ENCODE measurements at regions not wholly inside any gene's neighbourhood (a gene's known extent, or its start where the extent isn't known, plus 50 kb on each side); places are given as distances from the start of the nearest gene placed in this dataset.

GRCh38 chr7:45447296-45447695 lies 126.9 kb upstream of the ADCY1 start:
- no peaks in the 10 kb centered on the region for H3K36me3 ChIP-seq (ENCODE audit: control insufficient read depth in 4 of 4, insufficient read depth in 3 of 4, low read depth in 1 of 4, low read length in 3 of 4)
- H3K27ac ChIP-seq (ENCODE audit: low read depth in 1 of 2, low read length in 2 of 2), result no peak overlapping the region
- TF ChIP-seq HNF4A (conservative IDR thresholded peaks at IDR 0.05) (no peak), FOXA1 (IDR thresholded peaks at IDR 0.05) (no peak), ZBTB33 (IDR thresholded peaks at IDR 0.05) (no peak), NR2F2 (IDR thresholded peaks at IDR 0.05) (no peak), RXRA (IDR thresholded peaks at IDR 0.05) (no peak), GABPA (IDR thresholded peaks at IDR 0.05 in 1 of 2, conservative IDR thresholded peaks at IDR 0.05 in 1 of 2) (no peak), CTCF (IDR thresholded peaks at IDR 0.05; ENCODE audit: low read depth, low read length, missing input control) (no peak), TAF1 (conservative IDR thresholded peaks at IDR 0.05) (no peak), EGR1 (IDR thresholded peaks at IDR 0.05; ENCODE audit: low read depth in 2 of 2) (no peak), YY1 (IDR thresholded peaks at IDR 0.05) (no peak), HNF4G (IDR thresholded peaks at IDR 0.05) (no peak), RAD21 (IDR thresholded peaks at IDR 0.05) (no peak)
- TF ChIP-seq, protein P1, sequence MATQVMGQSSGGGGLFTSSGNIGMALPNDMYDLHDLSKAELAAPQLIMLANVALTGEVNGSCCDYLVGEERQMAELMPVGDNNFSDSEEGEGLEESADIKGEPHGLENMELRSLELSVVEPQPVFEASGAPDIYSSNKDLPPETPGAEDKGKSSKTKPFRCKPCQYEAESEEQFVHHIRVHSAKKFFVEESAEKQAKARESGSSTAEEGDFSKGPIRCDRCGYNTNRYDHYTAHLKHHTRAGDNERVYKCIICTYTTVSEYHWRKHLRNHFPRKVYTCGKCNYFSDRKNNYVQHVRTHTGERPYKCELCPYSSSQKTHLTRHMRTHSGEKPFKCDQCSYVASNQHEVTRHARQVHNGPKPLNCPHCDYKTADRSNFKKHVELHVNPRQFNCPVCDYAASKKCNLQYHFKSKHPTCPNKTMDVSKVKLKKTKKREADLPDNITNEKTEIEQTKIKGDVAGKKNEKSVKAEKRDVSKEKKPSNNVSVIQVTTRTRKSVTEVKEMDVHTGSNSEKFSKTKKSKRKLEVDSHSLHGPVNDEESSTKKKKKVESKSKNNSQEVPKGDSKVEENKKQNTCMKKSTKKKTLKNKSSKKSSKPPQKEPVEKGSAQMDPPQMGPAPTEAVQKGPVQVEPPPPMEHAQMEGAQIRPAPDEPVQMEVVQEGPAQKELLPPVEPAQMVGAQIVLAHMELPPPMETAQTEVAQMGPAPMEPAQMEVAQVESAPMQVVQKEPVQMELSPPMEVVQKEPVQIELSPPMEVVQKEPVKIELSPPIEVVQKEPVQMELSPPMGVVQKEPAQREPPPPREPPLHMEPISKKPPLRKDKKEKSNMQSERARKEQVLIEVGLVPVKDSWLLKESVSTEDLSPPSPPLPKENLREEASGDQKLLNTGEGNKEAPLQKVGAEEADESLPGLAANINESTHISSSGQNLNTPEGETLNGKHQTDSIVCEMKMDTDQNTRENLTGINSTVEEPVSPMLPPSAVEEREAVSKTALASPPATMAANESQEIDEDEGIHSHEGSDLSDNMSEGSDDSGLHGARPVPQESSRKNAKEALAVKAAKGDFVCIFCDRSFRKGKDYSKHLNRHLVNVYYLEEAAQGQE (IDR thresholded peaks at IDR 0.05), result no peak
- TF ChIP-seq, protein P2, sequence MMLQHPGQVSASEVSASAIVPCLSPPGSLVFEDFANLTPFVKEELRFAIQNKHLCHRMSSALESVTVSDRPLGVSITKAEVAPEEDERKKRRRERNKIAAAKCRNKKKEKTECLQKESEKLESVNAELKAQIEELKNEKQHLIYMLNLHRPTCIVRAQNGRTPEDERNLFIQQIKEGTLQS (IDR thresholded peaks at IDR 0.05), result no peak
- no peak overlapping the region for H3K4me3 ChIP-seq (ENCODE audit: low read depth in 1 of 3, low read length in 3 of 3)
- H3K27me3 ChIP-seq (ENCODE audit: control insufficient read depth in 4 of 4, insufficient read depth in 4 of 4, low read length in 3 of 4), result no peaks in the 10 kb centered on the region
- H3K9me3 ChIP-seq (ENCODE audit: control insufficient read depth in 4 of 4, low read length in 3 of 4), result peaks cover 0 to 2% (median under 1%) of the 10 kb centered on the region in 4 donors
- WGBS, result 86% methylated on average over 1 of the region's 1 CpG
- no peak for DNase-seq (ENCODE audit: low spot score)
- H3K4me1 ChIP-seq (ENCODE audit: control insufficient read depth in 4 of 4, insufficient read depth in 4 of 4, low read length in 3 of 4), result no peaks in the 10 kb centered on the region
- H3K9ac ChIP-seq (ENCODE audit: low read depth in 1 of 2, low read length in 2 of 2), result no peak overlapping the region

- no peak for DNase-seq (ENCODE audit: low spot score)
- Histone ChIP-seq H3K9me3 (ENCODE audit: control insufficient read depth in 4 of 4, low read length in 3 of 4) (peaks cover 0 to 2% (median under 1%) of the 10 kb centered on the region in 4 donors), H3K27me3 (ENCODE audit: control insufficient read depth in 4 of 4, insufficient read depth in 4 of 4, low read length in 3 of 4) (no peaks in the 10 kb centered on the region), H3K27ac (ENCODE audit: low read depth in 1 of 2, low read length in 2 of 2) (no peak overlapping the region), H3K36me3 (ENCODE audit: control insufficient read depth in 4 of 4, insufficient read depth in 3 of 4, low read depth in 1 of 4, low read length in 3 of 4) (no peaks in the 10 kb centered on the region), H3K4me3 (ENCODE audit: low read depth in 1 of 3, low read length in 3 of 3) (no peak overlapping the region), H3K9ac (ENCODE audit: low read depth in 1 of 2, low read length in 2 of 2) (no peak overlapping the region), H3K4me1 (ENCODE audit: control insufficient read depth in 4 of 4, insufficient read depth in 4 of 4, low read length in 3 of 4) (no peaks in the 10 kb centered on the region)
- 87% methylated on average over 2 of the region's 2 CpGs for WGBS
- TF ChIP-seq TAF1 (conservative IDR thresholded peaks at IDR 0.05), result no peak
- no peak for TF ChIP-seq CTCF (IDR thresholded peaks at IDR 0.05; ENCODE audit: low read depth, low read length, missing input control)
- no peak for TF ChIP-seq HNF4G (IDR thresholded peaks at IDR 0.05)
- no peak for TF ChIP-seq EGR1 (IDR thresholded peaks at IDR 0.05; ENCODE audit: low read depth in 2 of 2)
- TF ChIP-seq NR2F2 (IDR thresholded peaks at IDR 0.05), result no peak
- TF ChIP-seq FOXA2 (IDR thresholded peaks at IDR 0.05), result no peak
- TF ChIP-seq, protein P3, sequence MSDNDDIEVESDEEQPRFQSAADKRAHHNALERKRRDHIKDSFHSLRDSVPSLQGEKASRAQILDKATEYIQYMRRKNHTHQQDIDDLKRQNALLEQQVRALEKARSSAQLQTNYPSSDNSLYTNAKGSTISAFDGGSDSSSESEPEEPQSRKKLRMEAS (IDR thresholded peaks at IDR 0.05), result no peak
- TF ChIP-seq RAD21 (IDR thresholded peaks at IDR 0.05), result no peak
- TF ChIP-seq SP1 (IDR thresholded peaks at IDR 0.05), result no peak
- no peak for TF ChIP-seq HNF4A (conservative IDR thresholded peaks at IDR 0.05)
- TF ChIP-seq YY1 (IDR thresholded peaks at IDR 0.05), result no peak
These were observed 123.5 kb upstream of the ADCY1 start for GRCh38 chr7:45450571-45451204.
